ENCODE measurements at regions not wholly inside any gene's neighbourhood (a gene's known extent, or its start where the extent isn't known, plus 50 kb on each side); places are given as distances from the start of the nearest gene placed in this dataset.
A peak's percentile ranks its signal among the peaks of the same experiment; 100 is the strongest.

- H3K27ac ChIP-seq (ENCODE audit: low read depth, low read length): no peak overlapping the region
- H3K4me3 ChIP-seq (ENCODE audit: low read depth, low read length): no peak overlapping the region
- H3K14ac ChIP-seq (ENCODE audit: low read length): no peak overlapping the region
- H3K4me2 ChIP-seq (ENCODE audit: low read length): no peak overlapping the region
- no peak overlapping the region for H2BK5ac ChIP-seq (ENCODE audit: low read depth, low read length, poor library complexity)
- H3K36me3 ChIP-seq (ENCODE audit: control insufficient read depth in 1 of 2, insufficient read depth in 2 of 2, low read length in 2 of 2): no peaks in the 10 kb centered on the region
- WGBS (ENCODE audit: extremely low coverage, insufficient coverage, insufficient read length): no CpG with 5 or more reads among the region's 3 CpGs
- DNase-seq: no peak
- no peak overlapping the region for H3K4ac ChIP-seq (ENCODE audit: low read depth, low read length)
- H3K9ac ChIP-seq (ENCODE audit: low read length): no peak overlapping the region
- no peaks in the 10 kb centered on the region for H3K79me2 ChIP-seq (ENCODE audit: control insufficient read depth, insufficient read depth, low read length, poor library complexity)
- no peak overlapping the region for H3K23ac ChIP-seq (ENCODE audit: low read length)
- no peak overlapping the region for H4K8ac ChIP-seq (ENCODE audit: low read depth, low read length)
- no peak overlapping the region for H4K91ac ChIP-seq (ENCODE audit: low read depth, low read length)
- H2AFZ ChIP-seq (ENCODE audit: insufficient read depth, low read length, poor library complexity): no peak overlapping the region
- H4K12ac ChIP-seq (ENCODE audit: low read depth, low read length): no peak overlapping the region
- no peaks in the 10 kb centered on the region for H3K27me3 ChIP-seq (ENCODE audit: insufficient read depth, low read length)
- H2BK12ac ChIP-seq (ENCODE audit: low read length): no peak overlapping the region
- no peak overlapping the region for H3K18ac ChIP-seq (ENCODE audit: low read length)
- no peak overlapping the region for H2BK120ac ChIP-seq (ENCODE audit: insufficient read depth, low read length, poor library complexity)
- no peak overlapping the region for H2AK5ac ChIP-seq (ENCODE audit: low read length)
- no peaks in the 10 kb centered on the region for H3K4me1 ChIP-seq (ENCODE audit: control insufficient read depth in 1 of 2, insufficient read depth in 2 of 2, low read length in 2 of 2)
- no peaks in the 10 kb centered on the region for H3K79me1 ChIP-seq (ENCODE audit: low read length)
- no peaks in the 10 kb centered on the region for H3K9me3 ChIP-seq (ENCODE audit: insufficient read depth, low read depth, low read length)
These were observed 319.5 kb upstream of the GPR149 start for GRCh38 chr3:154749514-154749913.

GRCh38 chr3:154745929-154746328 is 315.9 kb upstream of the GPR149 start:
- no peak overlapping the region for H2BK12ac ChIP-seq (ENCODE audit: low read length)
- H3K4me2 ChIP-seq (ENCODE audit: low read length): no peak overlapping the region
- no peak overlapping the region for H3K14ac ChIP-seq (ENCODE audit: low read length)
- peak; percentile 3 to 21 for DNase-seq
- no peak overlapping the region for H2BK120ac ChIP-seq (ENCODE audit: insufficient read depth, low read length, poor library complexity)
- no peak overlapping the region for H3K4me3 ChIP-seq (ENCODE audit: low read depth, low read length)
- no peaks in the 10 kb centered on the region for H3K36me3 ChIP-seq (ENCODE audit: control insufficient read depth in 1 of 2, insufficient read depth in 2 of 2, low read length in 2 of 2)
- no peaks in the 10 kb centered on the region for H3K27me3 ChIP-seq (ENCODE audit: insufficient read depth, low read length)
- no peaks in the 10 kb centered on the region for H3K79me1 ChIP-seq (ENCODE audit: low read length)
- no peak overlapping the region for H3K27ac ChIP-seq (ENCODE audit: low read depth, low read length)
- no peak overlapping the region for H3K4ac ChIP-seq (ENCODE audit: low read depth, low read length)
- no peak overlapping the region for H2AFZ ChIP-seq (ENCODE audit: insufficient read depth, low read length, poor library complexity)
- no peaks in the 10 kb centered on the region for H3K9me3 ChIP-seq (ENCODE audit: insufficient read depth, low read depth, low read length)
- H3K9ac ChIP-seq (ENCODE audit: low read length): no peak overlapping the region
- WGBS (ENCODE audit: extremely low coverage, insufficient coverage, insufficient read length): no CpG with 5 or more reads among the region's 1 CpG
- H3K79me2 ChIP-seq (ENCODE audit: control insufficient read depth, insufficient read depth, low read length, poor library complexity): no peaks in the 10 kb centered on the region
- H4K8ac ChIP-seq (ENCODE audit: low read depth, low read length): no peak overlapping the region
- H3K18ac ChIP-seq (ENCODE audit: low read length): no peak overlapping the region
- H3K23ac ChIP-seq (ENCODE audit: low read length): no peak overlapping the region
- H3K4me1 ChIP-seq (ENCODE audit: control insufficient read depth in 1 of 2, insufficient read depth in 2 of 2, low read length in 2 of 2): no peaks in the 10 kb centered on the region
- H2BK5ac ChIP-seq (ENCODE audit: low read depth, low read length, poor library complexity): no peak overlapping the region
- H2AK5ac ChIP-seq (ENCODE audit: low read length): no peak overlapping the region
- no peak overlapping the region for H4K91ac ChIP-seq (ENCODE audit: low read depth, low read length)
- no peak overlapping the region for H4K12ac ChIP-seq (ENCODE audit: low read depth, low read length)

GRCh38 chr3:154745122-154745521 is 315.1 kb upstream of the GPR149 start:
- H3K9me3 ChIP-seq (ENCODE audit: insufficient read depth, low read depth, low read length): no peaks in the 10 kb centered on the region
- no peak overlapping the region for H2BK12ac ChIP-seq (ENCODE audit: low read length)
- no peak overlapping the region for H3K4ac ChIP-seq (ENCODE audit: low read depth, low read length)
- H2BK120ac ChIP-seq (ENCODE audit: insufficient read depth, low read length, poor library complexity): no peak overlapping the region
- no peak overlapping the region for H3K18ac ChIP-seq (ENCODE audit: low read length)
- no peak for DNase-seq
- no peak overlapping the region for H4K8ac ChIP-seq (ENCODE audit: low read depth, low read length)
- H3K14ac ChIP-seq (ENCODE audit: low read length): no peak overlapping the region
- no peak overlapping the region for H4K91ac ChIP-seq (ENCODE audit: low read depth, low read length)
- no peak overlapping the region for H3K23ac ChIP-seq (ENCODE audit: low read length)
- no peaks in the 10 kb centered on the region for H3K79me2 ChIP-seq (ENCODE audit: control insufficient read depth, insufficient read depth, low read length, poor library complexity)
- H3K36me3 ChIP-seq (ENCODE audit: control insufficient read depth in 1 of 2, insufficient read depth in 2 of 2, low read length in 2 of 2): no peaks in the 10 kb centered on the region
- H2BK5ac ChIP-seq (ENCODE audit: low read depth, low read length, poor library complexity): no peak overlapping the region
- H3K27ac ChIP-seq (ENCODE audit: low read depth, low read length): no peak overlapping the region
- no peaks in the 10 kb centered on the region for H3K27me3 ChIP-seq (ENCODE audit: insufficient read depth, low read length)
- H4K12ac ChIP-seq (ENCODE audit: low read depth, low read length): no peak overlapping the region
- H2AFZ ChIP-seq (ENCODE audit: insufficient read depth, low read length, poor library complexity): no peak overlapping the region
- H3K4me2 ChIP-seq (ENCODE audit: low read length): no peak overlapping the region
- no peak overlapping the region for H3K9ac ChIP-seq (ENCODE audit: low read length)
- H2AK5ac ChIP-seq (ENCODE audit: low read length): no peak overlapping the region
- no peak overlapping the region for H3K4me3 ChIP-seq (ENCODE audit: low read depth, low read length)
- H3K4me1 ChIP-seq (ENCODE audit: control insufficient read depth in 1 of 2, insufficient read depth in 2 of 2, low read length in 2 of 2): no peaks in the 10 kb centered on the region
- no peaks in the 10 kb centered on the region for H3K79me1 ChIP-seq (ENCODE audit: low read length)

GRCh38 chr3:154743418-154743817 is 313.4 kb upstream of the GPR149 start:
- H4K12ac ChIP-seq (ENCODE audit: low read depth, low read length): no peak overlapping the region
- no peak overlapping the region for H3K18ac ChIP-seq (ENCODE audit: low read length)
- no peak overlapping the region for H2BK120ac ChIP-seq (ENCODE audit: insufficient read depth, low read length, poor library complexity)
- H3K4ac ChIP-seq (ENCODE audit: low read depth, low read length): no peak overlapping the region
- H3K14ac ChIP-seq (ENCODE audit: low read length): no peak overlapping the region
- H2AFZ ChIP-seq (ENCODE audit: insufficient read depth, low read length, poor library complexity): no peak overlapping the region
- H2BK5ac ChIP-seq (ENCODE audit: low read depth, low read length, poor library complexity): no peak overlapping the region
- no peaks in the 10 kb centered on the region for H3K27me3 ChIP-seq (ENCODE audit: insufficient read depth, low read length)
- H3K23ac ChIP-seq (ENCODE audit: low read length): no peak overlapping the region
- no peaks in the 10 kb centered on the region for H3K36me3 ChIP-seq (ENCODE audit: control insufficient read depth in 1 of 2, insufficient read depth in 2 of 2, low read length in 2 of 2)
- no peak overlapping the region for H3K4me3 ChIP-seq (ENCODE audit: low read depth, low read length)
- no peak overlapping the region for H2AK5ac ChIP-seq (ENCODE audit: low read length)
- H3K9me3 ChIP-seq (ENCODE audit: insufficient read depth, low read depth, low read length): no peaks in the 10 kb centered on the region
- H3K79me1 ChIP-seq (ENCODE audit: low read length): no peaks in the 10 kb centered on the region
- no peak overlapping the region for H3K27ac ChIP-seq (ENCODE audit: low read depth, low read length)
- DNase-seq: no peak
- no peak overlapping the region for H4K91ac ChIP-seq (ENCODE audit: low read depth, low read length)
- H3K4me2 ChIP-seq (ENCODE audit: low read length): no peak overlapping the region
- no peak overlapping the region for H3K9ac ChIP-seq (ENCODE audit: low read length)
- H3K4me1 ChIP-seq (ENCODE audit: control insufficient read depth in 1 of 2, insufficient read depth in 2 of 2, low read length in 2 of 2): no peaks in the 10 kb centered on the region
- no peaks in the 10 kb centered on the region for H3K79me2 ChIP-seq (ENCODE audit: control insufficient read depth, insufficient read depth, low read length, poor library complexity)
- no peak overlapping the region for H2BK12ac ChIP-seq (ENCODE audit: low read length)
- H4K8ac ChIP-seq (ENCODE audit: low read depth, low read length): no peak overlapping the region

GRCh38 chr3:154734468-154734867 is 304.5 kb upstream of the GPR149 start:
- DNase-seq: no peak
- no peak overlapping the region for H3K9ac ChIP-seq (ENCODE audit: low read length)
- no peaks in the 10 kb centered on the region for H3K36me3 ChIP-seq (ENCODE audit: control insufficient read depth in 1 of 2, insufficient read depth in 2 of 2, low read length in 2 of 2)
- no CpG with 5 or more reads among the region's 1 CpG for WGBS (ENCODE audit: extremely low coverage, insufficient coverage, insufficient read length)
- no peak overlapping the region for H2AFZ ChIP-seq (ENCODE audit: insufficient read depth, low read length, poor library complexity)
- H3K23ac ChIP-seq (ENCODE audit: low read length): no peak overlapping the region
- H3K18ac ChIP-seq (ENCODE audit: low read length): no peak overlapping the region
- H3K14ac ChIP-seq (ENCODE audit: low read length): no peak overlapping the region
- H3K79me2 ChIP-seq (ENCODE audit: control insufficient read depth, insufficient read depth, low read length, poor library complexity): no peaks in the 10 kb centered on the region
- no peak overlapping the region for H2BK12ac ChIP-seq (ENCODE audit: low read length)
- no peak overlapping the region for H3K4me3 ChIP-seq (ENCODE audit: low read depth, low read length)
- H2AK5ac ChIP-seq (ENCODE audit: low read length): no peak overlapping the region
- H3K79me1 ChIP-seq (ENCODE audit: low read length): no peaks in the 10 kb centered on the region
- H3K4ac ChIP-seq (ENCODE audit: low read depth, low read length): no peak overlapping the region
- no peak overlapping the region for H4K8ac ChIP-seq (ENCODE audit: low read depth, low read length)
- H4K12ac ChIP-seq (ENCODE audit: low read depth, low read length): no peak overlapping the region
- no peaks in the 10 kb centered on the region for H3K27me3 ChIP-seq (ENCODE audit: insufficient read depth, low read length)
- H3K4me2 ChIP-seq (ENCODE audit: low read length): no peak overlapping the region
- H3K4me1 ChIP-seq (ENCODE audit: control insufficient read depth in 1 of 2, insufficient read depth in 2 of 2, low read length in 2 of 2): no peaks in the 10 kb centered on the region
- no peak overlapping the region for H4K91ac ChIP-seq (ENCODE audit: low read depth, low read length)
- H3K27ac ChIP-seq (ENCODE audit: low read depth, low read length): no peak overlapping the region
- no peaks in the 10 kb centered on the region for H3K9me3 ChIP-seq (ENCODE audit: insufficient read depth, low read depth, low read length)
- H2BK5ac ChIP-seq (ENCODE audit: low read depth, low read length, poor library complexity): no peak overlapping the region
- no peak overlapping the region for H2BK120ac ChIP-seq (ENCODE audit: insufficient read depth, low read length, poor library complexity)
